ENCODE measurements at regions not wholly inside any gene's neighbourhood (a gene's known extent, or its start where the extent isn't known, plus 50 kb on each side); places are given as distances from the start of the nearest gene placed in this dataset.

GRCh38 chr4:152236519-152237056, 299.3 kb downstream of the FBXW7 start:
- H3K4me3 ChIP-seq = no peak overlapping the region
- intact Hi-C loops (cut with DNase I; ENCODE audit: low total_unique reads) = no loop called here
- TF ChIP-seq, protein P1, sequence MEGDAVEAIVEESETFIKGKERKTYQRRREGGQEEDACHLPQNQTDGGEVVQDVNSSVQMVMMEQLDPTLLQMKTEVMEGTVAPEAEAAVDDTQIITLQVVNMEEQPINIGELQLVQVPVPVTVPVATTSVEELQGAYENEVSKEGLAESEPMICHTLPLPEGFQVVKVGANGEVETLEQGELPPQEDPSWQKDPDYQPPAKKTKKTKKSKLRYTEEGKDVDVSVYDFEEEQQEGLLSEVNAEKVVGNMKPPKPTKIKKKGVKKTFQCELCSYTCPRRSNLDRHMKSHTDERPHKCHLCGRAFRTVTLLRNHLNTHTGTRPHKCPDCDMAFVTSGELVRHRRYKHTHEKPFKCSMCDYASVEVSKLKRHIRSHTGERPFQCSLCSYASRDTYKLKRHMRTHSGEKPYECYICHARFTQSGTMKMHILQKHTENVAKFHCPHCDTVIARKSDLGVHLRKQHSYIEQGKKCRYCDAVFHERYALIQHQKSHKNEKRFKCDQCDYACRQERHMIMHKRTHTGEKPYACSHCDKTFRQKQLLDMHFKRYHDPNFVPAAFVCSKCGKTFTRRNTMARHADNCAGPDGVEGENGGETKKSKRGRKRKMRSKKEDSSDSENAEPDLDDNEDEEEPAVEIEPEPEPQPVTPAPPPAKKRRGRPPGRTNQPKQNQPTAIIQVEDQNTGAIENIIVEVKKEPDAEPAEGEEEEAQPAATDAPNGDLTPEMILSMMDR (IDR thresholded peaks at IDR 0.05) = no peak
- DNase-seq = no peak
- no peaks in the 10 kb centered on the region for H3K4me1 ChIP-seq
- H3K27me3 ChIP-seq = no peaks in the 10 kb centered on the region
- H3K27ac ChIP-seq = no peak overlapping the region
- H3K9me3 ChIP-seq = no peaks in the 10 kb centered on the region
- no peaks in the 10 kb centered on the region for H3K36me3 ChIP-seq

DNA sequence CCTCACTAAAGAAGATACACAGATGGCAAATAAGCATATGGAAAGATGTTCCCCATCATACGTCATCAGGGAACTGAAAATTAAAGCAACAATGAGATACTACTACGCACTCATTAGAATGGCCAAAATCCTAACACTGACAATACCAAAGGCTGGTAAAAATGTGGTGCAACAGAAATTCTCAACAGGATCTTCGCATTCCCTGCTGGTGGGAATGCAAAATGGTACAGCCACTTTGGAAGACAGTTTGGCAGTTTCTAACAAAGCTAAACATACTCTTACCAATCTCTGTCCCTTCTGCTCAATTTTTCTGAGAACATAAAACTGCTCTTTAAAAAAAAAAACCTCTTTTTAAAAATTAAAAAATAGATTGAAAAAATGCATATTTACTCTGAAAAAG, 300.2 kb downstream of the FBXW7 start:
- no peak overlapping the region for H3K27ac ChIP-seq
- H3K36me3 ChIP-seq = no peaks in the 10 kb centered on the region
- no peak overlapping the region for H3K4me3 ChIP-seq
- TF ChIP-seq, protein P1 (IDR thresholded peaks at IDR 0.05) = no peak
- H3K9me3 ChIP-seq = no peaks in the 10 kb centered on the region
- H3K4me1 ChIP-seq = no peaks in the 10 kb centered on the region
- DNase-seq = no peak
- H3K27me3 ChIP-seq = no peaks in the 10 kb centered on the region
- intact Hi-C loops (cut with DNase I; ENCODE audit: low total_unique reads) = no loop called here

- H3K9me3 ChIP-seq = no peaks in the 10 kb centered on the region
- no peak overlapping the region for H3K27ac ChIP-seq
- TF ChIP-seq, protein P1 (IDR thresholded peaks at IDR 0.05) = no peak
- no peaks in the 10 kb centered on the region for H3K36me3 ChIP-seq
- DNase-seq = no peak
- intact Hi-C loops (cut with DNase I; ENCODE audit: low total_unique reads) = no loop called here
- no peaks in the 10 kb centered on the region for H3K4me1 ChIP-seq
- H3K27me3 ChIP-seq = no peaks in the 10 kb centered on the region
- no peak overlapping the region for H3K4me3 ChIP-seq
These were observed 301.3 kb downstream of the FBXW7 start for GRCh38 chr4:152234571-152234970.

- no peaks in the 10 kb centered on the region for H3K36me3 ChIP-seq
- no peaks in the 10 kb centered on the region for H3K27me3 ChIP-seq
- no peaks in the 10 kb centered on the region for H3K9me3 ChIP-seq
- intact Hi-C loops (cut with DNase I; ENCODE audit: low total_unique reads) = no loop called here
- no peak for DNase-seq
- H3K4me3 ChIP-seq = no peak overlapping the region
- no peak overlapping the region for H3K27ac ChIP-seq
- no peaks in the 10 kb centered on the region for H3K4me1 ChIP-seq
- TF ChIP-seq, protein P1 (IDR thresholded peaks at IDR 0.05) = no peak
These were observed 303.6 kb downstream of the FBXW7 start for GRCh38 chr4:152232271-152232670.

- intact Hi-C loops (cut with DNase I; ENCODE audit: low total_unique reads) = no loop called here
- Histone ChIP-seq H3K27me3 (no peaks in the 10 kb centered on the region), H3K36me3 (no peaks in the 10 kb centered on the region), H3K27ac (no peak overlapping the region), H3K9me3 (no peaks in the 10 kb centered on the region), H3K4me3 (no peak overlapping the region), H3K4me1 (no peaks in the 10 kb centered on the region)
- DNase-seq = no peak
- TF ChIP-seq, protein P1 (IDR thresholded peaks at IDR 0.05) = no peak
These were observed 306.1 kb downstream of the FBXW7 start for GRCh38 chr4:152229782-152230289.

DNA sequence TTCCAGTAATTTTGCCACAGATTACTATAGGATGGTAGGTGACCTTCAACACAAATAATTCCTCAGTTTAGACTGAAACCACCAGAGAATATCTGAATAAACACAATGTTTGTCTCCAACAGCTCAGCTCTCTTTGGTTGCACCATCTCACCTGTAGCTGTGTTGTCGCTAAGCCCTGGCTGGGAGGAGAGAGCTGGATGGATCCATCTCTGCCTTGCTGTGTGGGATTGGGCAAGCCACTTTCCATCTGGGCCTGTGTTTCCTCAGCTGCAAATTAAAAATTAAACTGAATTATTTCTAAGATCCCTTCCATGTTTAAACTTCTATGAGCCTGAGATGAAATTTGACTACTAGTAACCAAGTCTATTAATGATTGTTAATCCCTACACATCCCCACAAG, 310.2 kb downstream of the FBXW7 start:
- H3K4me1 ChIP-seq = no peaks in the 10 kb centered on the region
- H3K27ac ChIP-seq = no peak overlapping the region
- no peak overlapping the region for H3K4me3 ChIP-seq
- no peaks in the 10 kb centered on the region for H3K27me3 ChIP-seq
- TF ChIP-seq, protein P1 (IDR thresholded peaks at IDR 0.05) = no peak
- no peaks in the 10 kb centered on the region for H3K9me3 ChIP-seq
- intact Hi-C loops (cut with DNase I; ENCODE audit: low total_unique reads) = no loop called here
- no peak for DNase-seq
- no peaks in the 10 kb centered on the region for H3K36me3 ChIP-seq
